ENCODE measurements at regions not wholly inside any gene's neighbourhood (a gene's known extent, or its start where the extent isn't known, plus 50 kb on each side); places are given as distances from the start of the nearest gene placed in this dataset.

- DNase-seq = peak; percentile 2
These were observed 51.6 kb upstream of the SRRM3 start for GRCh38 chr7:76149847-76150691.

Measured in central memory CD4-positive, alpha-beta T cell (primary cell).